ENCODE measurements at regions not wholly inside any gene's neighbourhood (a gene's known extent, or its start where the extent isn't known, plus 50 kb on each side); places are given as distances from the start of the nearest gene placed in this dataset.
A peak's percentile ranks its signal among the peaks of the same experiment; 100 is the strongest.

DNA sequence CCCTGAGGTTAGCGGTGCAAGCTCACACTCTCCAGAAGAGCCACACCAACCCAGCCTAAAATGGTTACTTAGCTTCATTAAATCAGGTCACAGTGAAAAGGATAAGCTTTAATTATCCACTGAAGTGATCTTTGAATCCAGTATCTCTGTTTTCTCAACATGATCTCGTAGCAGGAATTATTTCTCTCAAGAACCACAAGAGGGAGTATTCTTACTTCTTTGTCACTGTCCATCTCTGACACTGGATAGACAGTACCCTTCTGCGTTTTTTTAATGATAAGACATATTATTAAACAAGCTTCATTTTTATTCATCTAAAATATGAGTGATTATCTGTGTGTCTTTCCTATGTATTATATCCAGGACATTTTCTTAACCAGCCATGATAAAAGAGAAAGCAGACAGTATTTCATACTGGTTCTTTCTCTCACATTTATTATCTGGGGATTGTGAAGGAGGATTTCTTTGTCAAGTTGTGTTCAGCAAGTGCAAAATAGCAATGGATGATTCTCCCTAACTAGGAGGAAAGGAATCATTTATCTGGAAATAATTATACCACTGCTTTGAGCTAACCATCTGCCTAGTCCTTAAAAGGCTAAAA is 105.4 kb upstream of the CCDC54 start:
- TF ChIP-seq TOX (CRISPR knock-in tag; IDR thresholded peaks at IDR 0.05; ENCODE audit: borderline replicate concordance) (no peak), ZNF70 (CRISPR knock-in tag; IDR thresholded peaks at IDR 0.05) (no peak), PPARA (CRISPR knock-in tag; IDR thresholded peaks at IDR 0.05; ENCODE audit: borderline replicate concordance) (no peak), TCF4 (CRISPR knock-in tag; IDR thresholded peaks at IDR 0.05; ENCODE audit: borderline replicate concordance) (no peak), BACH2 (CRISPR knock-in tag; IDR thresholded peaks at IDR 0.05; ENCODE audit: borderline replicate concordance) (no peak), SNAI2 (CRISPR knock-in tag; IDR thresholded peaks at IDR 0.05) (no peak)
- peak; percentile 92 for ATAC-seq

DNA sequence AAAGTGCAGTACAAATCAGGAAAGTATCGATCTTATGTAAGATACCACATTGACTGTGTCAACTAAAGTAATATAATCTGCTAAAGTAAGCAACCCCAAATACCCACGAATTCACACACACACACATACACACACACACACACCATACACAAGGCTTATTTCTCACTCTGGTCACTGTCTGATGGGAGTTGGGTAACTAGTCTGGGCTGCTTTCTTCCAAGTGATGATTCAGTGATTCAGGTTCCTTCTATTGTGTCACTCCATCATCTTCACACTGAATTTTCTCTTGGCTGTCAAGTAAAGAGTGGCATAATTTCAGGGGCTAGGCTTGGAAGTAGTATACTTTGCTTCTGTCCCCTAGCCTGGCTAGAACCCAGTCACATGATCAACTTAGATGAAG is 104.8 kb upstream of the CCDC54 start:
- no peak for TF ChIP-seq PPARA (CRISPR knock-in tag; IDR thresholded peaks at IDR 0.05; ENCODE audit: borderline replicate concordance)
- no peak for TF ChIP-seq SNAI2 (CRISPR knock-in tag; IDR thresholded peaks at IDR 0.05)
- TF ChIP-seq GLIS3 (CRISPR knock-in tag; IDR thresholded peaks at IDR 0.05), result no peak
- no peak for TF ChIP-seq ZNF565 (CRISPR knock-in tag; conservative IDR thresholded peaks at IDR 0.05; ENCODE audit: low read depth)
- TF ChIP-seq, protein P1, sequence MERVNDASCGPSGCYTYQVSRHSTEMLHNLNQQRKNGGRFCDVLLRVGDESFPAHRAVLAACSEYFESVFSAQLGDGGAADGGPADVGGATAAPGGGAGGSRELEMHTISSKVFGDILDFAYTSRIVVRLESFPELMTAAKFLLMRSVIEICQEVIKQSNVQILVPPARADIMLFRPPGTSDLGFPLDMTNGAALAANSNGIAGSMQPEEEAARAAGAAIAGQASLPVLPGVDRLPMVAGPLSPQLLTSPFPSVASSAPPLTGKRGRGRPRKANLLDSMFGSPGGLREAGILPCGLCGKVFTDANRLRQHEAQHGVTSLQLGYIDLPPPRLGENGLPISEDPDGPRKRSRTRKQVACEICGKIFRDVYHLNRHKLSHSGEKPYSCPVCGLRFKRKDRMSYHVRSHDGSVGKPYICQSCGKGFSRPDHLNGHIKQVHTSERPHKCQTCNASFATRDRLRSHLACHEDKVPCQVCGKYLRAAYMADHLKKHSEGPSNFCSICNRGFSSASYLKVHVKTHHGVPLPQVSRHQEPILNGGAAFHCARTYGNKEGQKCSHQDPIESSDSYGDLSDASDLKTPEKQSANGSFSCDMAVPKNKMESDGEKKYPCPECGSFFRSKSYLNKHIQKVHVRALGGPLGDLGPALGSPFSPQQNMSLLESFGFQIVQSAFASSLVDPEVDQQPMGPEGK (CRISPR knock-in tag; IDR thresholded peaks at IDR 0.05; ENCODE audit: borderline replicate concordance), result no peak
- ATAC-seq, result no peak

DNA sequence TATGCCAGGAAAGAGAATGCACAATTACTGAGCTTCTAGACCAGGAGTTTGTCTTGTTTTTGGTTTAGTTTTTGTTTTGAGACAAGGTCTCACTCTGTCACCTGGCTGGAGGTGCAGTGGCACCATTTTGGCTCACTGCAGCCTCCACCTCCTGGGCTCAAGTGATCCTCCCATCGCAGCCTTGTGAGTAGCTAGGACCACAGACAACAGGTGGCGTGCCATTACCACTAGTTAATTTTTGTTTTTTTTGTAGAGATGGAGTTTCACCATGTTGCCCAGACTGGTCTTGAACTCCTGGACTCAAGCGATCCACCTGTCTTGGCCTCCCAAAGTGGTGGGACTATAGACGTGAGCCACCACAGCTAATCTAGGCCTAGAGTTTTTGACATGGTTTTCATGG is 104.4 kb upstream of the CCDC54 start:
- no peak for ATAC-seq
- TF ChIP-seq ZC3H10 (CRISPR knock-in tag; IDR thresholded peaks at IDR 0.05) (no peak), ZNF70 (CRISPR knock-in tag; IDR thresholded peaks at IDR 0.05) (no peak), PPARA (CRISPR knock-in tag; IDR thresholded peaks at IDR 0.05; ENCODE audit: borderline replicate concordance) (no peak), ISL1 (CRISPR knock-in tag; IDR thresholded peaks at IDR 0.05) (no peak), GLIS3 (CRISPR knock-in tag; IDR thresholded peaks at IDR 0.05) (no peak)
- TF ChIP-seq, protein P1 (CRISPR knock-in tag; IDR thresholded peaks at IDR 0.05; ENCODE audit: borderline replicate concordance), result no peak
- TF ChIP-seq, protein P2, sequence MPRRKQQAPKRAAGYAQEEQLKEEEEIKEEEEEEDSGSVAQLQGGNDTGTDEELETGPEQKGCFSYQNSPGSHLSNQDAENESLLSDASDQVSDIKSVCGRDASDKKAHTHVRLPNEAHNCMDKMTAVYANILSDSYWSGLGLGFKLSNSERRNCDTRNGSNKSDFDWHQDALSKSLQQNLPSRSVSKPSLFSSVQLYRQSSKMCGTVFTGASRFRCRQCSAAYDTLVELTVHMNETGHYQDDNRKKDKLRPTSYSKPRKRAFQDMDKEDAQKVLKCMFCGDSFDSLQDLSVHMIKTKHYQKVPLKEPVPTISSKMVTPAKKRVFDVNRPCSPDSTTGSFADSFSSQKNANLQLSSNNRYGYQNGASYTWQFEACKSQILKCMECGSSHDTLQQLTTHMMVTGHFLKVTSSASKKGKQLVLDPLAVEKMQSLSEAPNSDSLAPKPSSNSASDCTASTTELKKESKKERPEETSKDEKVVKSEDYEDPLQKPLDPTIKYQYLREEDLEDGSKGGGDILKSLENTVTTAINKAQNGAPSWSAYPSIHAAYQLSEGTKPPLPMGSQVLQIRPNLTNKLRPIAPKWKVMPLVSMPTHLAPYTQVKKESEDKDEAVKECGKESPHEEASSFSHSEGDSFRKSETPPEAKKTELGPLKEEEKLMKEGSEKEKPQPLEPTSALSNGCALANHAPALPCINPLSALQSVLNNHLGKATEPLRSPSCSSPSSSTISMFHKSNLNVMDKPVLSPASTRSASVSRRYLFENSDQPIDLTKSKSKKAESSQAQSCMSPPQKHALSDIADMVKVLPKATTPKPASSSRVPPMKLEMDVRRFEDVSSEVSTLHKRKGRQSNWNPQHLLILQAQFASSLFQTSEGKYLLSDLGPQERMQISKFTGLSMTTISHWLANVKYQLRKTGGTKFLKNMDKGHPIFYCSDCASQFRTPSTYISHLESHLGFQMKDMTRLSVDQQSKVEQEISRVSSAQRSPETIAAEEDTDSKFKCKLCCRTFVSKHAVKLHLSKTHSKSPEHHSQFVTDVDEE (CRISPR knock-in tag; IDR thresholded peaks at IDR 0.05), result no peak

DNA sequence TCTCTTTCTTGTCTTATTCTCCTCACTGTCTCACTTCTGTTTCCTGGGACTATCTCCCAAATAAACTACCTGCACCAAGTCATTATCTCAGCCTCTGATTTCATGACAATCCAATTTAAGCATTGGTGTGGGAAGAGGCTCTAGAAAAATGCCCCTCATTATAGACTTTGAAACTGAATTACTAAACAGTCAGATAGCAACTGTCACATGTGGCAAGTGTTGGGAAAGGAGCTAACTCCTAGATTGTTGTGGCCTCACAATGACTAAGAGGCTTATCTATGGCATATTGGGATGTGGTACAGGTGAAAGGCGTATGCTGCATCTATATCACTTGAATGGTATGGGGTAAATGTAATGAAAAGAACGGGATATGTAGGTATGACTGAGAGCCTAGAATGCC is 103.5 kb upstream of the CCDC54 start:
- ATAC-seq, result no peak
- no peak for TF ChIP-seq ZC3H10 (CRISPR knock-in tag; IDR thresholded peaks at IDR 0.05)
- TF ChIP-seq, protein P3, sequence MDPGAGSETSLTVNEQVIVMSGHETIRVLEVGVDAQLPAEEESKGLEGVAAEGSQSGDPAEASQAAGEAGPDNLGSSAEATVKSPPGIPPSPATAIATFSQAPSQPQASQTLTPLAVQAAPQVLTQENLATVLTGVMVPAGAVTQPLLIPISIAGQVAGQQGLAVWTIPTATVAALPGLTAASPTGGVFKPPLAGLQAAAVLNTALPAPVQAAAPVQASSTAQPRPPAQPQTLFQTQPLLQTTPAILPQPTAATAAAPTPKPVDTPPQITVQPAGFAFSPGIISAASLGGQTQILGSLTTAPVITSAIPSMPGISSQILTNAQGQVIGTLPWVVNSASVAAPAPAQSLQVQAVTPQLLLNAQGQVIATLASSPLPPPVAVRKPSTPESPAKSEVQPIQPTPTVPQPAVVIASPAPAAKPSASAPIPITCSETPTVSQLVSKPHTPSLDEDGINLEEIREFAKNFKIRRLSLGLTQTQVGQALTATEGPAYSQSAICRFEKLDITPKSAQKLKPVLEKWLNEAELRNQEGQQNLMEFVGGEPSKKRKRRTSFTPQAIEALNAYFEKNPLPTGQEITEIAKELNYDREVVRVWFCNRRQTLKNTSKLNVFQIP (CRISPR knock-in tag; IDR thresholded peaks at IDR 0.05; ENCODE audit: borderline replicate concordance, low read depth), result no peak
- no peak for TF ChIP-seq TCF4 (CRISPR knock-in tag; IDR thresholded peaks at IDR 0.05; ENCODE audit: borderline replicate concordance)
- no peak for TF ChIP-seq ZFP30 (CRISPR knock-in tag; IDR thresholded peaks at IDR 0.05)
- TF ChIP-seq GLIS3 (CRISPR knock-in tag; IDR thresholded peaks at IDR 0.05), result no peak
- TF ChIP-seq, protein P4, sequence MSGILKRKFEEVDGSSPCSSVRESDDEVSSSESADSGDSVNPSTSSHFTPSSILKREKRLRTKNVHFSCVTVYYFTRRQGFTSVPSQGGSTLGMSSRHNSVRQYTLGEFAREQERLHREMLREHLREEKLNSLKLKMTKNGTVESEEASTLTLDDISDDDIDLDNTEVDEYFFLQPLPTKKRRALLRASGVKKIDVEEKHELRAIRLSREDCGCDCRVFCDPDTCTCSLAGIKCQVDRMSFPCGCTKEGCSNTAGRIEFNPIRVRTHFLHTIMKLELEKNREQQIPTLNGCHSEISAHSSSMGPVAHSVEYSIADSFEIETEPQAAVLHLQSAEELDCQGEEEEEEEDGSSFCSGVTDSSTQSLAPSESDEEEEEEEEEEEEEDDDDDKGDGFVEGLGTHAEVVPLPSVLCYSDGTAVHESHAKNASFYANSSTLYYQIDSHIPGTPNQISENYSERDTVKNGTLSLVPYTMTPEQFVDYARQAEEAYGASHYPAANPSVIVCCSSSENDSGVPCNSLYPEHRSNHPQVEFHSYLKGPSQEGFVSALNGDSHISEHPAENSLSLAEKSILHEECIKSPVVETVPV (CRISPR knock-in tag; IDR thresholded peaks at IDR 0.05), result no peak
- no peak for TF ChIP-seq ZNF8 (CRISPR knock-in tag; IDR thresholded peaks at IDR 0.05)
- TF ChIP-seq ESRRG (CRISPR knock-in tag; IDR thresholded peaks at IDR 0.05), result no peak
- no peak for TF ChIP-seq BACH2 (CRISPR knock-in tag; IDR thresholded peaks at IDR 0.05; ENCODE audit: borderline replicate concordance)
- TF ChIP-seq, protein P1 (CRISPR knock-in tag; IDR thresholded peaks at IDR 0.05; ENCODE audit: borderline replicate concordance), result no peak
- TF ChIP-seq, protein P2 (CRISPR knock-in tag; IDR thresholded peaks at IDR 0.05), result no peak
- TF ChIP-seq, protein P5, sequence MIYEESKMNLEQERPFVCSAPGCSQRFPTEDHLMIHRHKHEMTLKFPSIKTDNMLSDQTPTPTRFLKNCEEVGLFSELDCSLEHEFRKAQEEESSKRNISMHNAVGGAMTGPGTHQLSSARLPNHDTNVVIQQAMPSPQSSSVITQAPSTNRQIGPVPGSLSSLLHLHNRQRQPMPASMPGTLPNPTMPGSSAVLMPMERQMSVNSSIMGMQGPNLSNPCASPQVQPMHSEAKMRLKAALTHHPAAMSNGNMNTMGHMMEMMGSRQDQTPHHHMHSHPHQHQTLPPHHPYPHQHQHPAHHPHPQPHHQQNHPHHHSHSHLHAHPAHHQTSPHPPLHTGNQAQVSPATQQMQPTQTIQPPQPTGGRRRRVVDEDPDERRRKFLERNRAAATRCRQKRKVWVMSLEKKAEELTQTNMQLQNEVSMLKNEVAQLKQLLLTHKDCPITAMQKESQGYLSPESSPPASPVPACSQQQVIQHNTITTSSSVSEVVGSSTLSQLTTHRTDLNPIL (CRISPR knock-in tag; IDR thresholded peaks at IDR 0.05; ENCODE audit: low read depth), result no peak

All from SK-N-SH treated with all-trans-retinoic acid at 6 μM for 48 hours (cell line).